ENCODE measurements at regions not wholly inside any gene's neighbourhood (a gene's known extent, or its start where the extent isn't known, plus 50 kb on each side); places are given as distances from the start of the nearest gene placed in this dataset.

DNA sequence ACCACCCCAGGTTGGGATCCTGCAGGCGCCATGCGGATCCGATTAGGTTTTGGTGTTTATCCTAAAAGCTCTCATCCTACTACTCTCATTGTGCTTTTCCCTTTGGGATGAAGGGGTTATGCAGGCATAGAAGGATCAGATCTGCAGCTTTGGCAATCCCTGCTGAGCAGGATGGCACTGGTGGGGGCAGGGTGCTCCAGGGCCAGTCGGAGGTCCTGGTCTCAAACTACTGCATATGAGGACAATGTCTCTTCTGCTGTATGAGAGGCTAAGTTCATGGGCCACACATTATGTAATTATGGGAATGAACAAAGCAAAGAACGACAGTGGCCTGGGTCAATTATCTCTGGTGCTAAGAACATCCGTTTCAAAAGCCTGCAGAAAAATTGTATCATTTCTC, 334.2 kb downstream of the IRX1 start:
- 83 to 89% methylated on average over 6 of the region's 6 CpGs for WGBS, 2 donors
- no peak for DNase-seq
- Histone ChIP-seq H3K9me3 (no peaks in the 10 kb centered on the region), H3K36me3 (no peaks in the 10 kb centered on the region), H3K27me3 (no peaks in the 10 kb centered on the region), H3K4me3 (replicated peaks in 1 of 3) (no peak overlapping the region), H3K4me1 (no peaks in the 10 kb centered on the region), H3K27ac (no peak overlapping the region)
- TF ChIP-seq, protein P1, sequence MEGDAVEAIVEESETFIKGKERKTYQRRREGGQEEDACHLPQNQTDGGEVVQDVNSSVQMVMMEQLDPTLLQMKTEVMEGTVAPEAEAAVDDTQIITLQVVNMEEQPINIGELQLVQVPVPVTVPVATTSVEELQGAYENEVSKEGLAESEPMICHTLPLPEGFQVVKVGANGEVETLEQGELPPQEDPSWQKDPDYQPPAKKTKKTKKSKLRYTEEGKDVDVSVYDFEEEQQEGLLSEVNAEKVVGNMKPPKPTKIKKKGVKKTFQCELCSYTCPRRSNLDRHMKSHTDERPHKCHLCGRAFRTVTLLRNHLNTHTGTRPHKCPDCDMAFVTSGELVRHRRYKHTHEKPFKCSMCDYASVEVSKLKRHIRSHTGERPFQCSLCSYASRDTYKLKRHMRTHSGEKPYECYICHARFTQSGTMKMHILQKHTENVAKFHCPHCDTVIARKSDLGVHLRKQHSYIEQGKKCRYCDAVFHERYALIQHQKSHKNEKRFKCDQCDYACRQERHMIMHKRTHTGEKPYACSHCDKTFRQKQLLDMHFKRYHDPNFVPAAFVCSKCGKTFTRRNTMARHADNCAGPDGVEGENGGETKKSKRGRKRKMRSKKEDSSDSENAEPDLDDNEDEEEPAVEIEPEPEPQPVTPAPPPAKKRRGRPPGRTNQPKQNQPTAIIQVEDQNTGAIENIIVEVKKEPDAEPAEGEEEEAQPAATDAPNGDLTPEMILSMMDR (IDR thresholded peaks at IDR 0.05), result no peak
- no peak for TF ChIP-seq POLR2A (IDR thresholded peaks at IDR 0.05)
- intact Hi-C loops (cut with DNase I), result no loop called here

DNA sequence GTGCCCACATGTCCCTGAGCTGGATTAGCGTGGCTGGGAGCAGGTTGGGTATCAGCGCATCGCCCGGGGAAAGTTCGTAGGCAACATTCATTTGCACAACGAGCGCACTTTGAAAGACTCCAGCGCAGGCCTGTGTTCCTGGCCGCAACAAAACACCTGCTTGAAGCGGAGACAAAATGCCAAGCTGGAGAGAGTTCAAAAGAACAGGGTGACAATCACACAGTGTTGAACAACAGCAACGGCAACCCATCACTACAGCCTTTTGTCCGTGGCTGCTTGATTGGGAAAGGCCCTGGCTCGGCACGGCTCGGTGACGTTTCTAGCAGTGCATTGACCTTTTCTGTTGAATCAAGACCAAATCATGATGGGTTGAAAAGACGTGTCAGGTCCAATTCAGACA, 336.3 kb downstream of the IRX1 start:
- Histone ChIP-seq H3K9me3 (no peaks in the 10 kb centered on the region), H3K27me3 (no peaks in the 10 kb centered on the region), H3K36me3 (no peaks in the 10 kb centered on the region), H3K27ac (no peak overlapping the region), H3K4me3 (replicated peaks in 1 of 3) (no peak overlapping the region), H3K4me1 (no peaks in the 10 kb centered on the region)
- WGBS, 2 donors, result 90 to 93% methylated on average over 12 to 17 of the region's 17 CpGs
- intact Hi-C loops (cut with DNase I), result no loop called here
- TF ChIP-seq POLR2A (IDR thresholded peaks at IDR 0.05), result no peak
- TF ChIP-seq, protein P1 (IDR thresholded peaks at IDR 0.05), result no peak
- DNase-seq, result no peak

DNA sequence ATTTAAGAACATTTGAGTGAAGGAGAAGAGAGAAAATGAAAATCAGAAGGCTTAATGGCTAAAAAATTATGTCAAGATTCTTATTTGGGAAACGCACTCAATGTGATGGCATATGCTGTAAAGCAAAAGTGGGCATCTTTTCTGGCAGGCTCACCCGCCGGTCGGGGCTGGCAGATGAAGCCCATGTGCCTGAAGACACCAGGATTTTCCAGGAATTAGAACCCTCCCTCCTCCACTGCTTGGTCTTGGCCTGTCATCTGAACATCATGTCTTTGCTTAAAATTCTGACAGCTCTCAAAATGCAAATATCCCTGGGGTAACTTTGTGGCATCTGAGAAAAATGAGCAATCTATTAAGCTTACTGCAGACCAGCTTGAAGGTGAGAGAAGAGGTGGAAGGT, 337.9 kb downstream of the IRX1 start:
- Histone ChIP-seq H3K4me1 (no peaks in the 10 kb centered on the region), H3K36me3 (no peaks in the 10 kb centered on the region), H3K27ac (no peak overlapping the region), H3K9me3 (no peaks in the 10 kb centered on the region), H3K4me3 (replicated peaks in 1 of 3) (no peak overlapping the region), H3K27me3 (no peaks in the 10 kb centered on the region)
- intact Hi-C loops (cut with DNase I), result no loop called here
- no peak for DNase-seq
- 84 to 93% methylated on average over 4 of the region's 4 CpGs for WGBS, 2 donors
- no peak for TF ChIP-seq POLR2A (IDR thresholded peaks at IDR 0.05)
- TF ChIP-seq, protein P1 (IDR thresholded peaks at IDR 0.05), result no peak

DNA sequence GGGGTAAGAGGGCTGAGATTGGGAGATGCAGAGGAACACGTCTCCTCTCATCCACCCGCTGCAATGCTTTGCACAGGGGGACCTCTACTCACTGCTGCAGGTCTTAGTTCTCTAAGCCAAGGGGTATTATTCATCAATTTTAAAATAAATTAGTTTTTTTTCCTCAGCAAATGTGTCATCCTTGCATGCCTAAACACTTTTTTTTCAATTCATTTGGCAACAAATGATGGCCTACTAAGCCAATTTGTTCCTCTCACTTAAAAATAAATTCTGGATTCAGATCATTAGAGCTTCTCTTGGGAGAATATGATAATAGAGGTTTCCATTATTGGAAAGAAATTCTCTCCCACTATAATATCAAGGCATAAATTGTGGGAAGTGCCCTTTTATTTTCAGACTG, 338.3 kb downstream of the IRX1 start:
- H3K4me3 ChIP-seq (replicated peaks in 1 of 3), result no peak overlapping the region
- intact Hi-C loops (cut with DNase I), result no loop called here
- DNase-seq, result no peak
- no peaks in the 10 kb centered on the region for H3K9me3 ChIP-seq
- TF ChIP-seq, protein P1 (IDR thresholded peaks at IDR 0.05), result no peak
- TF ChIP-seq POLR2A (IDR thresholded peaks at IDR 0.05), result no peak
- H3K27ac ChIP-seq, result no peak overlapping the region
- 73 to 82% methylated on average over 2 of the region's 2 CpGs for WGBS, 2 donors
- no peaks in the 10 kb centered on the region for H3K36me3 ChIP-seq
- H3K27me3 ChIP-seq, result no peaks in the 10 kb centered on the region
- no peaks in the 10 kb centered on the region for H3K4me1 ChIP-seq

DNA sequence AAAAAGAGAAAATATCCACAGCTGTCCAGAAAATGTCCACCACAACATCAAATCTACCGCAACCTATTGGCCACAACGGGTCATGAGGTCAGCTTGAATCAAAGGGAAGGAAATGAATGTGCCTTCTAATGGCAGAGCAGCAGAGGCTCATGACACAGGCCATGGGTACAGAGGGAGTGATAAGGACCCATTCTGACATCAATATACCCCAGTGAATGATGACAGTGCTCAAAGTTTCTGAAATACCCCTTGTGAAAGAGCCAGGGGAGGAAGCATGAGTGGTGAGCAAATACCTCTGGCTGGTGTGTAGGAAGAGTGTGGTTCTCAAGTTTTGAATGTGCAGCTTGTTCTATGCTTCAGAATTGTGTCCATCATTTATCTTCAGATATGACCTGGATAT, 348.2 kb downstream of the IRX1 start:
- no peak overlapping the region for H3K4me3 ChIP-seq (replicated peaks in 1 of 3)
- no peaks in the 10 kb centered on the region for H3K4me1 ChIP-seq
- H3K36me3 ChIP-seq, result no peaks in the 10 kb centered on the region
- H3K27me3 ChIP-seq, result no peaks in the 10 kb centered on the region
- no peak for DNase-seq
- intact Hi-C loops (cut with DNase I), result no loop called here
- no peaks in the 10 kb centered on the region for H3K9me3 ChIP-seq
- WGBS, 2 donors, result 95 to 96% methylated on average over 2 of the region's 2 CpGs
- H3K27ac ChIP-seq, result no peak overlapping the region
- TF ChIP-seq POLR2A (IDR thresholded peaks at IDR 0.05), result no peak
- TF ChIP-seq, protein P1 (IDR thresholded peaks at IDR 0.05), result no peak

All from thyroid gland (tissue), 4 donors.